ENCODE measurements at regions not wholly inside any gene's neighbourhood (a gene's known extent, or its start where the extent isn't known, plus 50 kb on each side); places are given as distances from the start of the nearest gene placed in this dataset.

DNA sequence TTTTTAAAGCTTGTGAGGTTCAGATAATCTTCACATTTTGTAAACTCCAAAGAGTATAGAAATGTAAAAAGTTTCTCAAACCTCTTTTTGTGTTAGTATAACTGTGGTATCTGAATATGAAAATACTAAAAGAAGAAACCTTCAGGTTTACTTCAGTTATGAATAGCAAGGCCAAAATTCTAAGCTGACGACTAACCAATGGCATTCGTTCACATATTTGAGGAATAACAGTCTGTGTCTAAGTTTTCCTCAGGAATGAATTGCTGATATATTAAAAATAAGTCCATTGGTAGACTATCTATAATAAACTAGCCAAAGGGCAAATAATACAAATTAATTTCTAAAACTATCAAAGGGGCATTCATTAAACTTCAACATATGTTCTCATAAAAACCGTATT is 206.0 kb downstream of the CXCL12 start:
- TF ChIP-seq, protein P1, sequence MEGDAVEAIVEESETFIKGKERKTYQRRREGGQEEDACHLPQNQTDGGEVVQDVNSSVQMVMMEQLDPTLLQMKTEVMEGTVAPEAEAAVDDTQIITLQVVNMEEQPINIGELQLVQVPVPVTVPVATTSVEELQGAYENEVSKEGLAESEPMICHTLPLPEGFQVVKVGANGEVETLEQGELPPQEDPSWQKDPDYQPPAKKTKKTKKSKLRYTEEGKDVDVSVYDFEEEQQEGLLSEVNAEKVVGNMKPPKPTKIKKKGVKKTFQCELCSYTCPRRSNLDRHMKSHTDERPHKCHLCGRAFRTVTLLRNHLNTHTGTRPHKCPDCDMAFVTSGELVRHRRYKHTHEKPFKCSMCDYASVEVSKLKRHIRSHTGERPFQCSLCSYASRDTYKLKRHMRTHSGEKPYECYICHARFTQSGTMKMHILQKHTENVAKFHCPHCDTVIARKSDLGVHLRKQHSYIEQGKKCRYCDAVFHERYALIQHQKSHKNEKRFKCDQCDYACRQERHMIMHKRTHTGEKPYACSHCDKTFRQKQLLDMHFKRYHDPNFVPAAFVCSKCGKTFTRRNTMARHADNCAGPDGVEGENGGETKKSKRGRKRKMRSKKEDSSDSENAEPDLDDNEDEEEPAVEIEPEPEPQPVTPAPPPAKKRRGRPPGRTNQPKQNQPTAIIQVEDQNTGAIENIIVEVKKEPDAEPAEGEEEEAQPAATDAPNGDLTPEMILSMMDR (IDR thresholded peaks at IDR 0.05; ENCODE audit: borderline replicate concordance, extremely low read depth, low read length, poor library complexity, severe bottlenecking) = no peak
- no peak for TF ChIP-seq EZH2 (IDR thresholded peaks at IDR 0.05; ENCODE audit: borderline replicate concordance, low read depth, low read length, severe bottlenecking)
